Coronary artery (tissue), 2 donors: ENCODE measurements at regions not wholly inside any gene's neighbourhood (a gene's known extent, or its start where the extent isn't known, plus 50 kb on each side); places are given as distances from the start of the nearest gene placed in this dataset.

ENCODE experiments used
- DNase-seq: peaks from one replicate; pipeline ENCODE4 v3.0.0-alpha.2; 2017; ENCODE audit warnings: low spot score
- H3K27ac ChIP-seq, 2 donors: fragments of 200-600 bp; sonication (generic); one replicate each; pipeline ENCODE4 v1.5.1; 2016 to 2019
- H3K4me3 ChIP-seq: fragments of 200-600 bp; sonication (generic); 2 replicates; pipeline ENCODE4 v1.5.1; 2016; ENCODE audit warnings: mild to moderate bottlenecking, moderate library complexity
- CTCF ChIP-seq: fragments of 200-600 bp; sonication (generic); IDR thresholded peaks from one replicate; pipeline ENCODE4 v1.5.1; 2019; ENCODE audit warnings: antibody characterized with exemption

GRCh38 chr3:144407335-144407734 lies 435.7 kb downstream of the DIPK2A start:
- H3K27ac ChIP-seq = no peak overlapping the region
- H3K4me3 ChIP-seq = no peak overlapping the region
- no peak for TF ChIP-seq CTCF
- no peak for DNase-seq

GRCh38 chr3:144409319-144409718 lies 437.7 kb downstream of the DIPK2A start:
- no peak for TF ChIP-seq CTCF
- Histone ChIP-seq H3K4me3 (no peak overlapping the region), H3K27ac (no peak overlapping the region)
- no peak for DNase-seq

GRCh38 chr3:144413068-144413467 lies 441.4 kb downstream of the DIPK2A start:
- TF ChIP-seq CTCF = no peak
- H3K4me3 ChIP-seq = no peak overlapping the region
- no peak for DNase-seq
- H3K27ac ChIP-seq = no peak overlapping the region

- H3K27ac ChIP-seq = no peak overlapping the region
- H3K4me3 ChIP-seq = no peak overlapping the region
- no peak for TF ChIP-seq CTCF
- DNase-seq = no peak
Measured at GRCh38 chr3:144415492-144415891, 443.9 kb downstream of the DIPK2A start.

GRCh38 chr3:144424606-144425005 lies 453.0 kb downstream of the DIPK2A start:
- TF ChIP-seq CTCF = no peak
- Histone ChIP-seq H3K27ac (no peak overlapping the region), H3K4me3 (no peak overlapping the region)
- DNase-seq = no peak

- no peak overlapping the region for H3K4me3 ChIP-seq
- TF ChIP-seq CTCF = no peak
Measured at GRCh38 chr3:144426366-144426765, 454.7 kb downstream of the DIPK2A start.

GRCh38 chr3:144426967-144427366 lies 455.3 kb downstream of the DIPK2A start:
- H3K4me3 ChIP-seq = no peak overlapping the region
- TF ChIP-seq CTCF = no peak
- no peak for DNase-seq

More at GRCh38 chr3:144426366-144426765, 454.7 kb downstream of the DIPK2A start:
- H3K27ac ChIP-seq = no peak overlapping the region
- no peak for DNase-seq

More at GRCh38 chr3:144426967-144427366, 455.3 kb downstream of the DIPK2A start:
- H3K27ac ChIP-seq = no peak overlapping the region
